Neural progenitor cell (in vitro differentiated cells): ENCODE measurements at regions not wholly inside any gene's neighbourhood (a gene's known extent, or its start where the extent isn't known, plus 50 kb on each side); places are given as distances from the start of the nearest gene placed in this dataset.

Source experiments
- CTCF ChIP-seq: fragments of 200-600 bp; sonication (generic); IDR thresholded peaks from 2 replicates; pipeline ENCODE4 v1.5.1; 2017; ENCODE audit warnings: antibody characterized with exemption, mild to moderate bottlenecking
- EZH2 ChIP-seq: fragments of 200-600 bp; sonication (generic); IDR thresholded peaks from 2 replicates; pipeline ENCODE4 v1.6.1; 2017; ENCODE audit warnings: antibody characterized with exemption, mild to moderate bottlenecking, moderate library complexity
- EZH2phosphoT487 ChIP-seq: fragments of 200-600 bp; sonication (generic); IDR thresholded peaks from 2 replicates; pipeline ENCODE4 v1.6.1; 2017; ENCODE audit warnings: antibody characterized with exemption

GRCh38 chr18:78676622-78677482, 302.8 kb upstream of the SALL3 start:
- TF ChIP-seq EZH2, result no peak
- TF ChIP-seq CTCF, result no peak
- TF ChIP-seq EZH2phosphoT487, result no peak
